ENCODE measurements at regions not wholly inside any gene's neighbourhood (a gene's known extent, or its start where the extent isn't known, plus 50 kb on each side); places are given as distances from the start of the nearest gene placed in this dataset.

GRCh38 chr4:81971061-81971460 is 402.7 kb downstream of the HNRNPD start:
- H3K4me3 ChIP-seq (replicated peaks; ENCODE audit: low read depth, low read length) = no peak overlapping the region
- no peak for TF ChIP-seq CTCF (IDR thresholded peaks at IDR 0.05; ENCODE audit: low read depth, low read length, missing control alignments)
- DNase-seq (ENCODE audit: extremely low read depth, low read depth) = no peak

GRCh38 chr4:81970454-81970853 is 403.3 kb downstream of the HNRNPD start:
- DNase-seq (ENCODE audit: extremely low read depth, low read depth) = no peak
- H3K4me3 ChIP-seq (replicated peaks; ENCODE audit: low read depth, low read length) = no peak overlapping the region
- TF ChIP-seq CTCF (IDR thresholded peaks at IDR 0.05; ENCODE audit: low read depth, low read length, missing control alignments) = no peak

- H3K4me3 ChIP-seq (replicated peaks; ENCODE audit: low read depth, low read length) = no peak overlapping the region
- DNase-seq (ENCODE audit: extremely low read depth, low read depth) = no peak
- TF ChIP-seq CTCF (IDR thresholded peaks at IDR 0.05; ENCODE audit: low read depth, low read length, missing control alignments) = no peak
Measured at GRCh38 chr4:81966676-81967075, 407.1 kb downstream of the HNRNPD start.

- H3K4me3 ChIP-seq (replicated peaks; ENCODE audit: low read depth, low read length) = no peak overlapping the region
- DNase-seq (ENCODE audit: extremely low read depth, low read depth) = no peak
- no peak for TF ChIP-seq CTCF (IDR thresholded peaks at IDR 0.05; ENCODE audit: low read depth, low read length, missing control alignments)
Measured at GRCh38 chr4:81965911-81966310, 407.9 kb downstream of the HNRNPD start.

GRCh38 chr4:81965454-81965853 is 408.3 kb downstream of the HNRNPD start:
- TF ChIP-seq CTCF (IDR thresholded peaks at IDR 0.05; ENCODE audit: low read depth, low read length, missing control alignments) = no peak
- no peak overlapping the region for H3K4me3 ChIP-seq (replicated peaks; ENCODE audit: low read depth, low read length)
- no peak for DNase-seq (ENCODE audit: extremely low read depth, low read depth)

GRCh38 chr4:81963763-81964020 is 410.1 kb downstream of the HNRNPD start:
- no peak for TF ChIP-seq CTCF (IDR thresholded peaks at IDR 0.05; ENCODE audit: low read depth, low read length, missing control alignments)
- no peak overlapping the region for H3K4me3 ChIP-seq (replicated peaks; ENCODE audit: low read depth, low read length)
- no peak for DNase-seq (ENCODE audit: extremely low read depth, low read depth)

GRCh38 chr4:81963015-81963762 is 410.6 kb downstream of the HNRNPD start:
- no peak overlapping the region for H3K4me3 ChIP-seq (replicated peaks; ENCODE audit: low read depth, low read length)
- DNase-seq (ENCODE audit: extremely low read depth, low read depth) = no peak
- TF ChIP-seq CTCF (IDR thresholded peaks at IDR 0.05; ENCODE audit: low read depth, low read length, missing control alignments) = no peak
